ENCODE measurements at regions not wholly inside any gene's neighbourhood (a gene's known extent, or its start where the extent isn't known, plus 50 kb on each side); places are given as distances from the start of the nearest gene placed in this dataset.

DNA sequence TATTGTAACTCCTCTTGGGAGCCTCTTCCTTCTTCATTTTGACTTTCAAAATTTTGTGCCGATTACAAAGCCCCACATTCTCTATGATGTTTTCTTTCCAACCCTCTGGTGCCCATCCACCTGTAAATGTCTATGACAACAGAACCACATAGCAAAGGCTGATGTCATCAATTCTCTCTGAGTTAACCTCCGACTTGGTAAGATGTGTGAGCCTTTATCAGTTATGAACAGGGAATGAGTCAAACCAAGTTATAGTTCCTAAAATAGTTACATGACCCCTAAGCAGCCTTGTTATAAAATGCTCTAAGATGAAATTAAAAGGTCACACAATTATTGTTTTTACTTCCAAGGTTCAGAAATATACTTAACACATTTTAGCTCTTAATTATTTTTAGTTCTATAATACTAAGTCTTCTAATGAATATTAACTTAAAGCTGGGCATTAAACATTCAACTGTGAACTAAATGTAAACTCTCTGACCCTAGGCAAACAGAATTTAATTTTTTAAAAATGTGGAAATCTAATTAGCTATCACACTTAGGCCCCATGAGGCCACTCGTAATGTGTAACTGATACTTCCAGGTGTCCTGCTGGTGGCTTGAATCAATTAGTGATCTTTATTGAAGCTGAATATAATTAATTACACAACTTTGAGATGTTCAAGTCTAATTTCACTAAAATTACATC lies 102.3 kb upstream of the CYRIA start:
- Mint-ChIP-seq H3K27ac (no peak overlapping the region), H3K27me3 (ENCODE audit: low read depth) (peaks cover 13% of the 10 kb centered on the region), H3K4me3 (no peak overlapping the region), H3K9me3 (peaks cover 8% of the 10 kb centered on the region), H3K4me1 (no peaks in the 10 kb centered on the region), H3K36me3 (no peaks in the 10 kb centered on the region)
- DNase-seq (ENCODE audit: low spot score in 2 of 2, unreplicated experiment in 2 of 2): no peak
- TF ChIP-seq, protein P1, sequence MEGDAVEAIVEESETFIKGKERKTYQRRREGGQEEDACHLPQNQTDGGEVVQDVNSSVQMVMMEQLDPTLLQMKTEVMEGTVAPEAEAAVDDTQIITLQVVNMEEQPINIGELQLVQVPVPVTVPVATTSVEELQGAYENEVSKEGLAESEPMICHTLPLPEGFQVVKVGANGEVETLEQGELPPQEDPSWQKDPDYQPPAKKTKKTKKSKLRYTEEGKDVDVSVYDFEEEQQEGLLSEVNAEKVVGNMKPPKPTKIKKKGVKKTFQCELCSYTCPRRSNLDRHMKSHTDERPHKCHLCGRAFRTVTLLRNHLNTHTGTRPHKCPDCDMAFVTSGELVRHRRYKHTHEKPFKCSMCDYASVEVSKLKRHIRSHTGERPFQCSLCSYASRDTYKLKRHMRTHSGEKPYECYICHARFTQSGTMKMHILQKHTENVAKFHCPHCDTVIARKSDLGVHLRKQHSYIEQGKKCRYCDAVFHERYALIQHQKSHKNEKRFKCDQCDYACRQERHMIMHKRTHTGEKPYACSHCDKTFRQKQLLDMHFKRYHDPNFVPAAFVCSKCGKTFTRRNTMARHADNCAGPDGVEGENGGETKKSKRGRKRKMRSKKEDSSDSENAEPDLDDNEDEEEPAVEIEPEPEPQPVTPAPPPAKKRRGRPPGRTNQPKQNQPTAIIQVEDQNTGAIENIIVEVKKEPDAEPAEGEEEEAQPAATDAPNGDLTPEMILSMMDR (IDR thresholded peaks at IDR 0.05; ENCODE audit: unreplicated experiment): no peak

DNA sequence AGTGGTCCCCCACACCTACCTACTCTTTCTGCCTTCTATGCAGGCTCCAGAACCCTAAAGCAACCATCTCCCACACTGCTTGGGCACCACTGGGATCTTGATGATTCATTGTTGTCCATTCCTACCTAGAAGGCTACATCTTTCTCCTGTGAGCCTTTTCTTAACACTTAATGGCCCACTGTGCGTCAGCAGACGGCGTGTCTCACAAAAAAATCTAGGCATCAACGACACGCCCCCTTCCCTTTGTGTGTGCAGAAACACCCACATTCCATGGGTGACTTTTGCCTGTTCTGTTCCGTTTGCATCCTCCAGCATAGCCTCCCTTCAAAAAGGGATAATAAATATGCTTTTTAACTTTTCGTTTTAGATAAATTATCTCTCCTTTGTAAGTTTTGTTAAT lies 99.7 kb upstream of the CYRIA start:
- DNase-seq (ENCODE audit: low spot score in 2 of 2, unreplicated experiment in 2 of 2): no peak
- Mint-ChIP-seq H3K4me3 (no peak overlapping the region), H3K9me3 (peaks cover 8% of the 10 kb centered on the region), H3K27me3 (ENCODE audit: low read depth) (peaks cover 10% of the 10 kb centered on the region), H3K4me1 (no peaks in the 10 kb centered on the region), H3K36me3 (no peaks in the 10 kb centered on the region), H3K27ac (no peak overlapping the region)
- TF ChIP-seq, protein P1 (IDR thresholded peaks at IDR 0.05; ENCODE audit: unreplicated experiment): no peak

GRCh38 chr2:16764487-16764886 lies 98.9 kb upstream of the CYRIA start:
- Mint-ChIP-seq H3K27ac (no peak overlapping the region), H3K36me3 (no peaks in the 10 kb centered on the region), H3K9me3 (peaks cover 8% of the 10 kb centered on the region), H3K27me3 (ENCODE audit: low read depth) (peaks cover 4% of the 10 kb centered on the region), H3K4me3 (no peak overlapping the region), H3K4me1 (no peaks in the 10 kb centered on the region)
- no peak for DNase-seq (ENCODE audit: low spot score in 2 of 2, unreplicated experiment in 2 of 2)
- TF ChIP-seq, protein P1 (IDR thresholded peaks at IDR 0.05; ENCODE audit: unreplicated experiment): no peak

GRCh38 chr2:16763493-16763899 lies 97.9 kb upstream of the CYRIA start:
- Mint-ChIP-seq H3K9me3 (peaks cover 8% of the 10 kb centered on the region), H3K36me3 (no peaks in the 10 kb centered on the region), H3K4me3 (no peak overlapping the region), H3K27ac (no peak overlapping the region), H3K4me1 (no peaks in the 10 kb centered on the region), H3K27me3 (ENCODE audit: low read depth) (no peaks in the 10 kb centered on the region)
- TF ChIP-seq, protein P1 (IDR thresholded peaks at IDR 0.05; ENCODE audit: unreplicated experiment): no peak
- no peak for DNase-seq (ENCODE audit: low spot score in 2 of 2, unreplicated experiment in 2 of 2)

- H3K27ac Mint-ChIP-seq: no peak overlapping the region
- no peaks in the 10 kb centered on the region for H3K4me1 Mint-ChIP-seq
- TF ChIP-seq, protein P1 (IDR thresholded peaks at IDR 0.05; ENCODE audit: unreplicated experiment): no peak
- no peak overlapping the region for H3K4me3 Mint-ChIP-seq
- H3K36me3 Mint-ChIP-seq: no peaks in the 10 kb centered on the region
- H3K9me3 Mint-ChIP-seq: peaks cover 8% of the 10 kb centered on the region
- no peak for DNase-seq (ENCODE audit: low spot score in 2 of 2, unreplicated experiment in 2 of 2)
- H3K27me3 Mint-ChIP-seq (ENCODE audit: low read depth): no peaks in the 10 kb centered on the region
These were observed 97.4 kb upstream of the CYRIA start for GRCh38 chr2:16763056-16763455.
